Astrocyte of the spinal cord (primary cell): ENCODE measurements at regions not wholly inside any gene's neighbourhood (a gene's known extent, or its start where the extent isn't known, plus 50 kb on each side); places are given as distances from the start of the nearest gene placed in this dataset.

ENCODE experiments used
- DNase-seq: peaks from one replicate; pipeline ENCODE4 v3.0.0; 2011; ENCODE audit warnings: low read depth, low spot score
- H3K4me3 ChIP-seq: 2 replicates; pipeline ENCODE4 v1.5.1; 2011; ENCODE audit warnings: low read depth, mild to moderate bottlenecking, low read length, moderate library complexity
- in situ Hi-C: cut with HindIII; loops from 2 replicates; pipeline ENCODE4 v1.10.0; 2017; ENCODE audit warnings: low sequenced_read_pairs
- TF ChIP-seq, protein P1 (sequence below): IDR thresholded peaks from 2 replicates; pipeline ENCODE4 v1.5.1; 2012; ENCODE audit warnings: low read depth, mild to moderate bottlenecking, low read length, inconsistent platforms

DNA sequence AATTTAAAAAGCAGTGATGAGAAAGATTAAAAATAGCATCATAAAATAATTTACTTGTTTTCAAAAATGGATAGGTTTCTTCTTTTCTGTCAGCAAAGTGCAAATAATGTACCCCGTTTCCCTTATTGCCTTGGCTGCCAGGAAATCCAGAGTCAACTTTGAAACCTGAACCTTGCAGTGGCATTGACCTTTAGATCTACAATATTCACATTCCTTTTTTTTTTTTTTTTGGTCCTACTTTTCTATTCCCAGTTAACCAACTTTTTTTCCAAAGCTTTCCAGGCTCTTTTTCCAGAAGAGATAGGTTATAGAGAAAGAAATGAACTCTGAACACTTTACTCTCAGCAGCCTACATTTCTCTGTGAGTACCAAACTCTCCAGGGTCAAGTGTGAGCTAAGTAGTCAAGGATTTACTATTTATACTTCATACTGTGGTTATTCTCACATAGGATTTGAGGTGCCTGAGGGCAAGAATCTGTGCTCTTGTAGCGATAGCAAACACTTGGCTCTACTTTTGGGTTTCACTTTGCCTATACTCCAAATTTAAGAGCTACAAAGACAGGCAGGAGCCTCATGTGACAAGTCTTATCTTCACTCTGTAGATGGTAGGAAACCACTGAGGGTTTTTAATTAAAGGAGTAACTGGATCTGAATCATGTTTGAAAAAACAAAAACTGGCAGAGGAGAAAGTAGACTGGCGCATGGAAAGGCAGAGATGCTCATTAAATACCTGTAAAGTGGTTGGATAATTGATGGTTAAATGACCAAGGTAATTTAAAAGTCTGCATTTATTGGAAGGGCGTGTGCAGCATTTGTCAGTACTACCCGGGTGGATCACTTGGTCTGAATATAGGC lies 63.2 kb upstream of the TMEM17 start:
- H3K4me3 ChIP-seq = no peak overlapping the region
- TF ChIP-seq, protein P1, sequence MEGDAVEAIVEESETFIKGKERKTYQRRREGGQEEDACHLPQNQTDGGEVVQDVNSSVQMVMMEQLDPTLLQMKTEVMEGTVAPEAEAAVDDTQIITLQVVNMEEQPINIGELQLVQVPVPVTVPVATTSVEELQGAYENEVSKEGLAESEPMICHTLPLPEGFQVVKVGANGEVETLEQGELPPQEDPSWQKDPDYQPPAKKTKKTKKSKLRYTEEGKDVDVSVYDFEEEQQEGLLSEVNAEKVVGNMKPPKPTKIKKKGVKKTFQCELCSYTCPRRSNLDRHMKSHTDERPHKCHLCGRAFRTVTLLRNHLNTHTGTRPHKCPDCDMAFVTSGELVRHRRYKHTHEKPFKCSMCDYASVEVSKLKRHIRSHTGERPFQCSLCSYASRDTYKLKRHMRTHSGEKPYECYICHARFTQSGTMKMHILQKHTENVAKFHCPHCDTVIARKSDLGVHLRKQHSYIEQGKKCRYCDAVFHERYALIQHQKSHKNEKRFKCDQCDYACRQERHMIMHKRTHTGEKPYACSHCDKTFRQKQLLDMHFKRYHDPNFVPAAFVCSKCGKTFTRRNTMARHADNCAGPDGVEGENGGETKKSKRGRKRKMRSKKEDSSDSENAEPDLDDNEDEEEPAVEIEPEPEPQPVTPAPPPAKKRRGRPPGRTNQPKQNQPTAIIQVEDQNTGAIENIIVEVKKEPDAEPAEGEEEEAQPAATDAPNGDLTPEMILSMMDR = no peak
- in situ Hi-C loops = no loop called here
- no peak for DNase-seq

DNA sequence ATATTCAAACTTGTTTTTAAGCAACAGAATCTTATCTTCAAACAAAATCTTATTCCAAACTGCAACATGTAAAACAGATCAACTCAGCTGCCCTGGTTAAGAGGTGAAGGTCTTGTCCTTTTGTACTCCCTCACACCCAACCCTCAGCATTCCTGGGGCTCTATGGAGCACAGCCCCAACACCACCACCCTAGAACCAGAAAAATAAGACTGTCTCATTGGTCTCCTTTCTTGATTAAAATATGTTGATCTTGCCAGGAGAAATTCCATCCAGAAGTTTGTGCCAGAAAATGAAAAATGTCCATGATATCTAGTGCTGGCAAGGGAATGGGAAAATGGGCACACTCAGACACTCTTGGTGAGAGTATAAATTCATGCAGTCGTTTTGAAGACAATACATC lies 62.1 kb upstream of the TMEM17 start:
- no peak overlapping the region for H3K4me3 ChIP-seq
- in situ Hi-C loops = no loop called here
- no peak for DNase-seq
- TF ChIP-seq, protein P1 = no peak

DNA sequence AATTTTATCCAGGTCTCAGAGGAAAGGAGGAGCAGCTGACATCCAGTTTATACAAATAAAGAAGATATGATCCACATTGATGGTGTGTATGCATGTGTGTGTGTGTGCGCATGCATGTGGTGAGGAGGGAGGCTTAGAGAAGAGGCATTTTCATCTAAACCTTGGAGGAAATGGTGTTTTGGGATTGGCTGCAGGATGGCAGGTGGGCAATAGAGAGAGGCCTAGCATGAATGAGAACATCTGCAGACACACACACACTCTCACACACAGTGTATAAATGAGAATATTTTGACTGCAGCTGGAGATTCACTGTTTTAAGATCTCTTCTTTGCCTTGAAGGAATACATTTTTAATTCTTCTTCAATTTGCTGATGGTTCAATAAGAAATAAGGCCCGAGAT lies 61.7 kb upstream of the TMEM17 start:
- no peak overlapping the region for H3K4me3 ChIP-seq
- in situ Hi-C loops = no loop called here
- TF ChIP-seq, protein P1 = no peak
- no peak for DNase-seq

DNA sequence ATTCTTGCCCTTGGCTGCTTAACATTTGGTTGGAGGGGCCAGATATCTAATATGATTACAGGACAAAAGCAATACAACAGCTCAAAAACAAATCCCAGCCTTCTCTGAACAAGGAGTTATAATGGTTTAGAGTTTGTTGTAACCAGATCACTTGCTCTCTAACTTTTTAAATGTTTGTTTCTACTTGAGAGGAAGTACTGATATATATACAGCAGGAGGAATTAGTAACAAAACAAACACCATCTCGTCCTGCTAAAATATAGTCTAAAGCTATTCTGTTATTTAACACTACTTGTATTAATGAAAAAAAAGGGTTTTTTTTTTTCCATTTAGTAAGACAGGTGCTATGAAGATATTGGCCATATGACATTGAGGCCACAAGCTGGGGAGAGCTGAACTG lies 60.9 kb upstream of the TMEM17 start:
- no peak overlapping the region for H3K4me3 ChIP-seq
- DNase-seq = no peak
- in situ Hi-C loops = no loop called here
- TF ChIP-seq, protein P1 = no peak

DNA sequence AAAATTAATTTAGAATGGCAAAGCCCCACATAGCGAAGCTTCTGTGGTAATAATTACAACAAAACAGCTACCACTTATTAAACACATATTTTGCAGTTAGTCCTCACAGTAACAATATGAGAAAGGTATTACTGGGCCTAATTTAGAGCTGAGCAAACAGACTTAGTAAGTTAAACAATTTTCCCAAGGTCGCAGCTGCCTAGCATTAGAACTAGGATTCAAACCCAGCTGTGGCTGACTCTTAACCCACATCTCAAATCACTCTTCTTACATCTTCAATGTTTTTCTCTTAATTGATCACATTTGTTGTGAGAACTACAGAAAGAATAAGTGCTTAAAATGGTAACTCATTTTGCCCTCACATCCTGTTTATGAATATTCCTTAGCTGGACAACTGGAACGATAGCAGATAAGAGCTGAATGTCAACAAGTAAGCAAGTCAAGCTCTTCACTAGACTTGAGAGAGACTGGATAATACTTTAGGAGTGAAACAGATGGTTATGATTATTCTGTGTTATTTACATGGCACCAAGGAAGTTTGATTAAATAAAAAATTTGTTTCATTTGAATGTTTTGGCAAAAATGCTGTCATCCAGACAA lies 59.4 kb upstream of the TMEM17 start:
- in situ Hi-C loops = no loop called here
- no peak overlapping the region for H3K4me3 ChIP-seq
- TF ChIP-seq, protein P1 = no peak
- no peak for DNase-seq

DNA sequence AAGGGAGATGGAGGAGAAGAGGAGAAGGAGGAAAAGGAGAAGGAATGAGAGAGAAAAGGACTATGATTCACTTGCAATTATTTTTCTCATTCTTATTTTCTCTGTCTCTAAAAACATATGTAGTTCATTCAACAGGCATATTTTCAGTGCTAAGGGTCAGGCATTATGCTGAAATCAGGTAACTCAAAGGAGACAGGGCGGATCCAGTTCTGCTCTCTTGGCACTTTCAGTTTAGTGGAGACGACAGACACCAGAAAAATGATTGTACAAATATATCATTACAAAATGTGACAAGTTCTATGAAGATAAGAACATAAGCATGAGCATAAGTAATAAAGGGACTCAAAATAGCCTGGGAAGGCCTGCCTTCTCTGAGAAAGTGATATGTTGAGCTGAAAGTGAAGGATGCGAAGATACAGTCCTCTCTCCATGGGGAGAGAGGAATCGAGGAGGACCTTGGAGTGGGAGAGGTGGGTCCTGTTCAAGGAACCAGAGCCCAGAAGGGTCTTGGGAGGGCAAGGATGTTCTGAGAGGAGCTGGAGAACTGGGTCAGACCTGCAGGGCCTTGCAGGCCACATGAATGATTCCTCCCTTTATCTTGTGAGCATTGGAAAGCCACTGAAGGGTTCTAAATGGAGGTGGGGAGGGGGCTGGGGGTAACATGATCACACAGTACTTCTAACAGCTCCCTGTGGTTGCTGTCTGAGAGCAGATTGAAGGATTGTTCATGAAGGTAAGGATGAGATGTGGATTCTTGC lies 58.6 kb upstream of the TMEM17 start:
- H3K4me3 ChIP-seq = no peak overlapping the region
- DNase-seq = no peak
- TF ChIP-seq, protein P1 = no peak
- in situ Hi-C loops = no loop called here
